Breast epithelium (tissue), 3 donors: ENCODE measurements at regions not wholly inside any gene's neighbourhood (a gene's known extent, or its start where the extent isn't known, plus 50 kb on each side); places are given as distances from the start of the nearest gene placed in this dataset.

Source experiments
- CTCF ChIP-seq, 3 donors: fragments of 450-650 bp; IDR thresholded peaks; one replicate each; pipeline ENCODE4 v1.5.1; 2016 to 2017; ENCODE audit warnings: antibody characterized with exemption in 3 of 3, mild to moderate bottlenecking in 3 of 3, moderate library complexity in 3 of 3
- POLR2A ChIP-seq: fragments of 450-650 bp; IDR thresholded peaks from one replicate; pipeline ENCODE4 v1.6.1; 2016; ENCODE audit warnings: antibody characterized with exemption, mild to moderate bottlenecking, moderate library complexity
- POLR2AphosphoS5 ChIP-seq, 3 donors: sonication (generic); formaldehyde crosslinking; IDR thresholded peaks; one replicate each; pipeline ENCODE4 v1.6.1; 2017; ENCODE audit warnings: antibody characterized with exemption in 3 of 3

- TF ChIP-seq CTCF (IDR thresholded peaks at IDR 0.05) (no peak), POLR2A (no peak), POLR2AphosphoS5 (IDR thresholded peaks at IDR 0.05) (no peak)
Measured at GRCh38 chr4:153112041-153112441, 92.2 kb upstream of the TRIM2 start.
